A673 (cell line): ENCODE measurements at regions not wholly inside any gene's neighbourhood (a gene's known extent, or its start where the extent isn't known, plus 50 kb on each side); places are given as distances from the start of the nearest gene placed in this dataset.

Experiments used
- CTCF ChIP-seq: fragments of 300-800, 200-600 bp; sonication (generic); conservative IDR thresholded peaks from 2 replicates; pipeline ENCODE4 v1.5.1; 2017; ENCODE audit warnings: low read depth, mild to moderate bottlenecking, antibody characterized with exemption, low read length, moderate library complexity, mixed read lengths
- EZH2 ChIP-seq: fragments of 200-600 bp; sonication (generic); IDR thresholded peaks from 2 replicates; pipeline ENCODE4 v1.6.1; 2017; ENCODE audit warnings: borderline replicate concordance, low read depth, mild to moderate bottlenecking, mixed read lengths, antibody characterized with exemption, low read length; ENCODE audit not compliant: poor library complexity, severe bottlenecking

GRCh38 chr16:51755039-51755501 lies 604.0 kb upstream of the SALL1 start:
- TF ChIP-seq CTCF (no peak), EZH2 (no peak)
